Natural killer cell treated with Interleukin-12 subunit alpha and Interleukin-12 subunit beta and Interleukin-15 and Interleukin-18, amount 100 ng/mL, for 72 hours (primary cell): ENCODE measurements at regions not wholly inside any gene's neighbourhood (a gene's known extent, or its start where the extent isn't known, plus 50 kb on each side); places are given as distances from the start of the nearest gene placed in this dataset.

Source experiments
- ATAC-seq, 2 donors: fragments of 150-1000 bp; cut with Tn5 transposase in 1 of 2; sonication (Bioruptor Pico), chemical (Tn5 transposase) in 1 of 2; 2 replicates each; pipeline ENCODE4 v1.10.0; 2021
- DNase-seq: peaks from one replicate; pipeline ENCODE4 v3.0.0; 2022; ENCODE audit warnings: low spot score
- H3K27ac Mint-ChIP-seq, 2 donors: 1 replicate in 1 of 2; 2 replicates in 1 of 2; pipeline ENCODE4 v1.8.0; 2022; ENCODE audit warnings: mixed read lengths in 2 of 2, mild to moderate bottlenecking in 1 of 2, moderate library complexity in 1 of 2
- H3K27me3 Mint-ChIP-seq, 2 donors: 1 replicate in 1 of 2; 2 replicates in 1 of 2; pipeline ENCODE4 v1.8.0; 2022; ENCODE audit warnings: mixed read lengths in 2 of 2
- H3K36me3 Mint-ChIP-seq: one replicate; pipeline ENCODE4 v1.8.0; 2022; ENCODE audit warnings: mixed read lengths
- H3K4me1 Mint-ChIP-seq, 2 donors: 1 replicate in 1 of 2; 2 replicates in 1 of 2; pipeline ENCODE4 v1.8.0; 2022; ENCODE audit warnings: low read depth in 2 of 2, mixed read lengths in 2 of 2, mild to moderate bottlenecking in 1 of 2
- H3K4me3 Mint-ChIP-seq: one replicate; pipeline ENCODE4 v1.8.0; 2022; ENCODE audit warnings: mixed read lengths
- H3K9me3 Mint-ChIP-seq: 2 replicates; pipeline ENCODE4 v1.8.0; 2022; ENCODE audit warnings: mixed read lengths

DNA sequence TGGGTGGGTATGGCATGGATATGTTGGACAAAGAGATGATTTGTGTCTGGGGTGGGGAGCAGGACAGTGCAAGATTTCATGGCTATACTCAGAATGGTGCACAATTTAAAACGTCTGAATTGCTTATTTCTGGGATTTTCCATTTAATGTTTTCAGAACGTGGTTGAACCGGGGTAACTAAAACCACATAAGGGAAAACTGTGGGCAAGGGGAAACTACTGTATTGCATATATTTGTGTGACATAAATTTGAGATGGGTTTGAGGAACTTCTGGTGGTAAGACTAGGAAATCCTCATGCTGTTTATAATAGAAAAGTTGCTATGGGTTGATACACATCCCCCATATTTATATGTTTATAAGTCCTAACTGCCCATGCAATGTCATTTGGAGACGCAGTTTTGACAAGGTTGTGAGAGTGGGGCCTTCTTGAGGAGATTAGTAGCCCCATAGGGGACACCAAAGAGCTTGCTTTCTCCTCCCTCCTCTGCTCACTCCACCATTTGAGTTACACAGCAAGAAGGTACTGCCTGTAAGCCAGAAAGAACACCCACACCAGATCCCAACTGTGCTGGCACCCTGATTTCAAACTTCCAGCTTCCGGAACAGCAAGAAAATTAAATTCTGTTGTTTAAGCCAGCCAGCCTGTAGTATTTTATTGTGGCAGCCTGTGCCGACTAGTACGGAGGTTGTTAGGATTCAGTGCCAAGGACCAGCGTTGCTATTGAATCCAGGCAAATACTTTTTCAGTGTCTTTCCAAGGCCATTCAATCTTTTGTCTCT is 2118.9 kb downstream of the MAT2B start:
- Mint-ChIP-seq H3K27ac (no peak overlapping the region), H3K36me3 (peaks cover 9% of the 10 kb centered on the region), H3K27me3 (no peaks in the 10 kb centered on the region), H3K4me1 (peaks cover 0 to 5% of the 10 kb centered on the region in 2 donors), H3K4me3 (no peak overlapping the region), H3K9me3 (peaks cover 17% of the 10 kb centered on the region)
- DNase-seq (no peak), ATAC-seq (no peak)

DNA sequence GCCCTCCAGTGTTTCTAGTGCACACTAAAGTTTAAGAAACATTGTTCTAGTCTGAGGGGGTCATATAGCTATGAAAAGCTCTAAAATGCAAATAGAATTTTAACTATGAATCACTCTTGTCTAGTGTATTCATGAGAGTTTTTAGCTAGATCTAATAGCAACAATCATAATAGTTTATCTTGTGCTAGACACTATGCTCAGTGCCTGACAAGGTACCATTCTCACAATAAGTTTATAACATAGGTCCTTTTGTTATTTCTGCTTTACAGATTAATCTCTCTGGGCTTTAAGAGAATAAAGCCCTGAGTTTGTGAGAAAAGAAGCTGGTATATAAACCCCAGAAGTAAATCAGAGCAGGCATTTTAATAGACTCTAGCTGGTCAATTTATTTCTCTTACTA is 2120.7 kb downstream of the MAT2B start:
- Mint-ChIP-seq H3K4me1 (peaks cover 0 to 5% of the 10 kb centered on the region in 2 donors), H3K9me3 (peaks cover 14% of the 10 kb centered on the region), H3K27me3 (no peaks in the 10 kb centered on the region), H3K4me3 (no peak overlapping the region), H3K36me3 (peaks cover 9% of the 10 kb centered on the region), H3K27ac (no peak overlapping the region)
- ATAC-seq (no peak), DNase-seq (no peak)

DNA sequence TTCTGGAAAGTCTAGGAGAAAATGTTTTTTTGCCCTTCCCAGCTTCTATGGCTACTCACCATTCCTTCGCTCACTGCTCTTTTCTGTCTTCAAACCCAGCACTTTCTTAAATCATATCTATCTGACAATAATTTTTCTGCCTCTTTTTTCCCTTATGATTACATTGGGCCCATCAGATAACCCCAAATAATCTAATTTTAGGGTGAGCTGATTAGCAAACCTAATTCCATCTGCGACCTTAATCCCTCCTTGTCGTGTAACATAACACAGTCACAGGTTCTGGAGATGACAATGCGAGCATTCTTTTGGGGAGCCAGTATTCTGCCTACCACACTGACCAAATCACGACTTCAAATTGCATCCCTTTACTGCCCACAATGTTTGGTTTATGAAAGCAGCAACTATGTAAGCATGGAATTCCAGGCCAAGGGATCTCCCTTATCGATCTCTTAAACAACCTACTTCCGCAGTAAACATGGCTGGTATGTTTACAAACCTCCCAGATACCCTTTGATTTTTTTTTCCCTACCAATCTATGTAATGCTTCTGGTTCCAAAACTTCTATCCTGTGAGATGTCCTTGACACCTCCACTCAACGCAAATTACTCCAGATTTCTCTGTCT is 2122.2 kb downstream of the MAT2B start:
- no peak for ATAC-seq
- Mint-ChIP-seq H3K4me1 (peaks cover 0 to 5% of the 10 kb centered on the region in 2 donors), H3K27ac (no peak overlapping the region), H3K9me3 (peaks cover 14% of the 10 kb centered on the region), H3K27me3 (no peaks in the 10 kb centered on the region), H3K4me3 (no peak overlapping the region), H3K36me3 (peaks cover 9% of the 10 kb centered on the region)
- no peak for DNase-seq

DNA sequence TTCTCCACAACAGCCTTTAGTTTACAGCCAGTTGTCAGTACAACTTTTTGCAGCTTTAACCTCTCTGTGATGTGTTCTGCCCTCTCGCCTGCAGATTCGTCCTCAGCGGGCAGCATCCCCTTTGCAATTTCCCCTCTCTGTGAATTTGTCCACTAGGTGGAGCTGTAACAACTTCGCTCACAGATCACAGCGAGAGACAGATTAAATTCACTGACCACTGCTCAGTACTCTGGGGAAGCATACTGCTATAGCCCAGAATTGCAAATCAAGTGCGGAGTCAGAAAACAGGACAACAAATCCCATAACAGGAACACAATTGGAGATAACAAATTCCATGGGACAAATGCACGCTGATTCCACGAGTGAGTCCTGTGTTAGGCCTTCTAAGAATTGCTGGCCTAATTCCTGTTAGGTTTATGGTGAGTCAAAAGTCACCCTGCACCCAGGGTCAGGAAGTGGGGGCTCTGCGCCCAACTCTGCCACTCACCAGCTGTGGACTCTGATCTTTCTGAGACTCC is 2124.9 kb downstream of the MAT2B start:
- Mint-ChIP-seq H3K36me3 (peaks cover 4% of the 10 kb centered on the region), H3K27ac (no peak overlapping the region), H3K9me3 (peaks cover 9% of the 10 kb centered on the region), H3K4me3 (no peak overlapping the region), H3K4me1 (no peaks in the 10 kb centered on the region), H3K27me3 (no peaks in the 10 kb centered on the region)
- DNase-seq (no peak), ATAC-seq (no peak)

DNA sequence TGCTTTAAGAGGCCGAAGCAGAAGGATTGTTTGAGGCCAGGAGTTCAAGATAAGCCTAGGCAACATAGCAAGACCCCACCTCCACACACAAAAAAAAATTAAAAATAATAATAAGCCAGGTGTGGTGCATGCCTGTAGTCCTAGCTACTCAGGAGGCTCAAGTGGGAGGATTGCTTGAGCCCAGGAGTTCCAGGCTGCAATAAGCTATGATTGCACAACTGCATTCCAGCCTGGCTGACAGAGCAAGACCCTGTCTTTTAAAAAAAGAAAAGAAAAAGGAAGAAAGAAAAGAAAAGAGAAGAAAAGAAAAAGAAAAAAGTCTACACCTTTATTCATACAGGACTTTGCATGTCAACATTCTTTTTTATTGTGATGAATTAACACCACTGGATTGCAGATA is 2125.8 kb downstream of the MAT2B start:
- Mint-ChIP-seq H3K27ac (no peak overlapping the region), H3K27me3 (no peaks in the 10 kb centered on the region), H3K36me3 (peaks cover 4% of the 10 kb centered on the region), H3K9me3 (peaks cover 9% of the 10 kb centered on the region), H3K4me3 (no peak overlapping the region), H3K4me1 (no peaks in the 10 kb centered on the region)
- DNase-seq, result no peak
- no peak for ATAC-seq

DNA sequence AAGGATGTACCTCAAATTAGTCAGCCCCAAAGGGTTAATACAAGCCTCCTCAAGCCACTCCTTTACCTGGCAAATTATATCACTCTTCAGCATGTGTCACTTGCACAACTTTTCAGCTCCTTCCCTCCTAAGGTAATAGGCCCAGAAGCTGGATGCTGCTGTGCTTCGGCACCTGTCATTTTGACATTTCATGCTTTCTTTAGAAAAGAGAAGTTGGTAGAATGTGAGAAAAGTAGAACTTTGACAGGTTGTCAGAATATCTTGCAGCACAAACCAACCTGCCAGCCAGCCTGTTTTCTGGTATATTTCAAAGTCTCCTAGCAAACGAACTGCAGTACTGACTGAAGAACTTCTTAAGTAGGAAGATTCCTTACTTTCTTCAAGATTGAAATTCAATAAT is 2136.9 kb downstream of the MAT2B start:
- Mint-ChIP-seq H3K4me3 (no peak overlapping the region), H3K27me3 (no peaks in the 10 kb centered on the region), H3K4me1 (no peaks in the 10 kb centered on the region), H3K9me3 (peaks cover 30% of the 10 kb centered on the region), H3K36me3 (no peaks in the 10 kb centered on the region), H3K27ac (no peak overlapping the region)
- ATAC-seq (no peak), DNase-seq (no peak)

DNA sequence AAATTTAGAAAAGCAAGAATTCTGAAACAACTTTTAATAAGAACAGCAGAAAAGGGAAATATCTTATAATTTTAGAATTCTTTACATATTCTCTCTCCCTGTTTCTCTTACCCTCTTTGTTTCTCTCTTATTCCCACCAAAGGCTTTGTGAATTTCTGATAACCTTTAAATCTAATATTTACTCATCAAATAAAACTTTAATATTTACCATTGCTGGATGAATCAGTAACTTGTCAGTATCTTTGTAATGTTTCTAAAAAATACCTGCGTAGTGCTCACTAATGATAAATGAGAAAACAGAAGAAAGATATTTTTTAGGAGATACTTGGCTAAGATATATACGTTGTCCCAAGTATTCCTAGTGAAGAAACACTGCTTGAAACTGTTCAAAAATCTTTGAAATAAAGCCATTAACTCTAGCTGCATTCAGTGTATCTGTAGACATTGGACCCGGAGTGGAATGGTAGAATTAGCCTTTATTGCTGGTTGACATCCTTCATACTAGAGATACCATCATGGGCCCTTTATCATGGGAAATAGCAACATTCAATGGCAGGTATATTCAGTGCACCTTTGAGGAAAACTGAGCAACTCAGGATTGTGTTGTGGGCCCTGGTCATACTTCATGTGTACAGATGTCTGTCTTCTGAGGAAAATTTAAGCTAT is 2160.4 kb downstream of the MAT2B start:
- H3K4me3 Mint-ChIP-seq, result no peak overlapping the region
- H3K27ac Mint-ChIP-seq, result no peak overlapping the region
- no peaks in the 10 kb centered on the region for H3K4me1 Mint-ChIP-seq
- peaks cover 18% of the 10 kb centered on the region for H3K9me3 Mint-ChIP-seq
- ATAC-seq (no peak), DNase-seq (no peak)
- H3K36me3 Mint-ChIP-seq, result peaks cover 3% of the 10 kb centered on the region
- no peaks in the 10 kb centered on the region for H3K27me3 Mint-ChIP-seq

DNA sequence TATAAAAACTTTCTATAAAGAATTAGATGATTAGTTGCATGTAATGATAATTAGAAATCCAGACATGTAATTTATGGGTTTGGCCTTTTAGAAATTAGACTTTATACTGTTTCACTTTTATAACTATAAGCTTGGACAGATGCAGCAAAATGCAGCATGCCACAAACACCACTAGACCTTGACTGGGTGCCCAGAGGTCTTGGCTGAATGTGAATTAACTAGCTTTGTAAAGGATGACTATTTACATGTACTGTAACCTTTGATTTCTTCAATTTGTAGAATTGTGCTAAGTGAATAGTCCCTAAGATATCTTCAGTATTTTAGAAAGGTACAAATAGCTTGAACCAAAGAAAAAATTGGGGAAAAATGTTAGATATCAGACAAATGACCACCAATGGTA is 2168.1 kb downstream of the MAT2B start:
- peaks cover 7% of the 10 kb centered on the region for H3K36me3 Mint-ChIP-seq
- no peak for ATAC-seq
- no peaks in the 10 kb centered on the region for H3K27me3 Mint-ChIP-seq
- no peak overlapping the region for H3K27ac Mint-ChIP-seq
- peaks cover 20% of the 10 kb centered on the region for H3K9me3 Mint-ChIP-seq
- no peak for DNase-seq
- no peak overlapping the region for H3K4me3 Mint-ChIP-seq
- H3K4me1 Mint-ChIP-seq, result no peaks in the 10 kb centered on the region

DNA sequence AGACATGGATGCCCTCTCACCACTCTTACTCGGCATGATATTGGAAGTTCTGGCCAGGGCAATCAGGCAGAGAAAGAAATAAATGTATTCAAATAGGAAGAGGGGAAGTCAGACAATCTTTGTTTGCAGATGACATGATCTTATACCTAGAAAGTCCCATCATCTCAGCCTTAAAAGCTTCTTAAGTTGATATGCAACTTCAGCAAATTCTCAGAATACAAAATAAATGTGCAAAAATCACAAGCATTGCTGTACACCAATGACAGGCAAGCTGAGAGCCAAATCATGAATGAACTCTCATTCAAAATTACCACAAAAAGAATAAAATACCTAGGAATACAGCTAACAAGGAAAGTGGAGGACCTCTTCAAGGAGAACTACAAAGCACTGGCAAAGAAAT is 2190.4 kb downstream of the MAT2B start:
- no peaks in the 10 kb centered on the region for H3K27me3 Mint-ChIP-seq
- ATAC-seq (no peak), DNase-seq (no peak)
- no peaks in the 10 kb centered on the region for H3K4me1 Mint-ChIP-seq
- no peak overlapping the region for H3K27ac Mint-ChIP-seq
- no peak overlapping the region for H3K4me3 Mint-ChIP-seq
- H3K9me3 Mint-ChIP-seq, result peaks cover 31% of the 10 kb centered on the region
- H3K36me3 Mint-ChIP-seq, result peaks cover 4% of the 10 kb centered on the region

DNA sequence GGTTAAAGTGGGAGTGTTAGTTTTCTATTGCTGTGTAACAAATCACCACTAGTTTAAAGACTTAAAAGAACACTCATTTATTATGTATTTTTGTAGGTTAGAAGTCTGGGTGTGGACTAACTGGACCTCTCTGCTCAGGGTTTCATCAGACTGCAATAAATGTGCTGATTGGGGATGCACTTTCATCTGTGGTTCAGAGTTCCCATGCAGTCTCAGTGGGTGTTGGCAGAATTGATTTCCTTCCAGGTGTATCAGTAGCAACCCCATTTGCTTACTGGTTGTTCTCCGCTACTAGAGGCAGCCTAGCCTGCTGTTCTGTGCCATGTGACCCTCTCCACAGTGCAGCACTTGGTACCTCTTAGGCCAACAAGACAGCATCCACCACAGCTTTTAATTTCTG is 2200.5 kb downstream of the MAT2B start:
- Mint-ChIP-seq H3K27ac (no peak overlapping the region), H3K36me3 (no peaks in the 10 kb centered on the region), H3K27me3 (no peaks in the 10 kb centered on the region), H3K4me1 (no peaks in the 10 kb centered on the region), H3K9me3 (peaks cover 8% of the 10 kb centered on the region), H3K4me3 (no peak overlapping the region)
- no peak for DNase-seq
- no peak for ATAC-seq

DNA sequence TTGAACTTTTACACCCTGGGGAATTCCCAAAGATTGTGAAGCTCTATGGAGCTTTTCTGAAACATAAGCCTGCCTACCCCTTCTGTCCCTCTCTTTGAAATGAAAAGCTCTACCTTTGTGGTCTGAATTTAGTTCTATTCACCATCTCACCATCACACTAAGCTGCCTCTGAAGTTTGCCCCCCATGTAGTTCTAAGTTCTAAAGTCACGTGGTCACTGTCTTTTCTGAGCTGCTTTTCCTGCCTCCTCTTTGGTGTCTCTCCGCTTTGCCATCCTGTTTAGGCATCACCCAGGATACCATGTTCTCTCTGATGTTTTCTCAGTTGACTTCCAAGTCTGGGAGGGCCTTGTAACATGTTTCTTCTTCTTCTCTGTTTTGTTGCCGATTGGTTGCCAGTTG is 2206.6 kb downstream of the MAT2B start:
- ATAC-seq (no peak), DNase-seq (no peak)
- Mint-ChIP-seq H3K27me3 (no peaks in the 10 kb centered on the region), H3K4me3 (no peak overlapping the region), H3K9me3 (peaks cover 7% of the 10 kb centered on the region), H3K4me1 (no peaks in the 10 kb centered on the region), H3K27ac (no peak overlapping the region), H3K36me3 (peaks cover 4% of the 10 kb centered on the region)

DNA sequence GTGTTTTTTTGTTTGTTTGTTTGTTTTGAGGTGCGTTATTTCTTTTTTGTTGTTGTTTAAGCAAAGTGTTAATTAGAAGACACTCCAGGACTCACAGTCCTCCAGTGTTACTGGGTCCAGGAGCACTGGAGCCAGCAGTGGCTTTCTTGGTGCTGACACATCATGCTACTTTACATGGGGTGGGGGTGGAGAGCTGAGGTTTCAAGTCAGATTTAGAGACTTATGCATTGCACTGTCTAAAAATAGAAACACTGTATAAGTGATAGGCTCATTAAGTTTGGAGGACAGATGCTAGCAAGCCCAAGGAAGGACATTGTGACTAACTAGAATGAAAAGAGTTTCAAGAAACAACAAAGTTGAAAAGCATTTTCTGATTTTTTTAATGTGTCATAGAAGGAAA is 2209.2 kb downstream of the MAT2B start:
- DNase-seq (no peak), ATAC-seq (no peak)
- peaks cover 4% of the 10 kb centered on the region for H3K36me3 Mint-ChIP-seq
- peaks cover 16% of the 10 kb centered on the region for H3K9me3 Mint-ChIP-seq
- no peaks in the 10 kb centered on the region for H3K4me1 Mint-ChIP-seq
- H3K27me3 Mint-ChIP-seq, result no peaks in the 10 kb centered on the region
- H3K4me3 Mint-ChIP-seq, result no peak overlapping the region
- H3K27ac Mint-ChIP-seq, result no peak overlapping the region

DNA sequence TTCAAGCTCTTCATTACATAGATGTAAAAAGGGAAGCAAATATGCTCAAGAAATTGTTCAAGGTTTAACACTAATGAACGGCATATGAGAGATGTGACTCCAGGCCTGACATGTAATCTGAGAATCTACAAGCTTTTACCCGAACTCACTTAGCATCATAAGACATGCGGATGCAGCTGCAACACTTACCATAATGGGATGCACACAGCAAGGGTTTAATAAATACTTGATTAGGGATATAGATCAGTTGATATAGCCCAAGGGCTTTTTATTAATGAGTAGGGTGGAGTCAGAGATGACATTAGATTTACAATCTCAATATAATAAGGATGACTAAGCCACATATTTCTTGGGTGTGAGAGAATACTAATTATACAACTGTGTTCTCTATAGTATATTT is 2215.5 kb downstream of the MAT2B start:
- no peak overlapping the region for H3K27ac Mint-ChIP-seq
- no peaks in the 10 kb centered on the region for H3K36me3 Mint-ChIP-seq
- no peak for DNase-seq
- H3K4me3 Mint-ChIP-seq, result no peak overlapping the region
- H3K27me3 Mint-ChIP-seq, result no peaks in the 10 kb centered on the region
- no peak for ATAC-seq
- H3K9me3 Mint-ChIP-seq, result peaks cover 20% of the 10 kb centered on the region
- no peaks in the 10 kb centered on the region for H3K4me1 Mint-ChIP-seq

DNA sequence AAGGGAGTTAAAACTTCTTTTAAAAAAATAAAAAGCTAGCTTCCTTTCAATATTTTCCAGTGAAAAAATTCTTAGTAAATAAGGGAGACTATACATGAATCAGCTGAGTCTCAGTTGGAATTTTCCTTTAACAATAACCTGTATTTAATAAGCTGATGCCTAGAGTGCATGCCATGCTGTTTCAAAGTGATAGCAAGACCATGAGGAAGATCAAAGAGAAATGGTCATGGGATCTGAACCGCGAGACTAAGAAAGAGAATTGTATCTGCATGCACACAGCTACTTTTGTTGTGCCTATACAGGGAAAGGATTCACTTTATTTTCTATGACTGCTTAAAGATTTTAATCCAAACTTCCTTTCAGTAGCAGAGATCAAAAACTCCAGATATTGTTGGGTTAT is 2217.0 kb downstream of the MAT2B start:
- Mint-ChIP-seq H3K27me3 (no peaks in the 10 kb centered on the region), H3K4me3 (no peak overlapping the region), H3K36me3 (no peaks in the 10 kb centered on the region), H3K27ac (no peak overlapping the region), H3K4me1 (no peaks in the 10 kb centered on the region), H3K9me3 (peaks cover 23% of the 10 kb centered on the region)
- DNase-seq (no peak), ATAC-seq (no peak)
